Spleen (tissue), 11 donors: ENCODE measurements at regions not wholly inside any gene's neighbourhood (a gene's known extent, or its start where the extent isn't known, plus 50 kb on each side); places are given as distances from the start of the nearest gene placed in this dataset.

Experiments used
- DNase-seq: peaks from one replicate; pipeline ENCODE4 v3.0.0-alpha.2; 2020
- H3K27ac ChIP-seq, 8 donors: fragments of 200-600 bp; sonication (generic) in 7 of 8; 1 replicate in 4 of 8; 2 replicates in 4 of 8; pipeline versions ENCODE4 v1.5.0 to v1.8.0; 2016 to 2021; ENCODE audit warnings: inconsistent platforms in 4 of 8, mild to moderate bottlenecking in 4 of 8, moderate library complexity in 1 of 8
- H3K27me3 ChIP-seq, 7 donors: fragments of 200-600 bp; sonication (generic) in 6 of 7; replicated peaks in 1 of 7; 1 replicate in 4 of 7; 2 replicates in 3 of 7; pipeline versions ENCODE4 v1.5.0 to v1.8.0; 2016 to 2021; ENCODE audit warnings: inconsistent platforms in 3 of 7, mild to moderate bottlenecking in 1 of 7
- H3K36me3 ChIP-seq, 6 donors: fragments of 200-600 bp; sonication (generic) in 5 of 6; 1 replicate in 4 of 6; 2 replicates in 2 of 6; pipeline versions ENCODE4 v1.5.0 to v1.8.0; 2016 to 2021; ENCODE audit warnings: inconsistent platforms in 2 of 6
- H3K4me1 ChIP-seq, 6 donors: fragments of 200-600 bp; sonication (generic) in 5 of 6; 1 replicate in 3 of 6; 2 replicates in 3 of 6; pipeline versions ENCODE4 v1.5.0 to v1.8.0; 2016 to 2021; ENCODE audit warnings: inconsistent platforms in 3 of 6
- H3K4me3 ChIP-seq, 8 donors: fragments of 200-600 bp; sonication (generic) in 7 of 8; 1 replicate in 4 of 8; 2 replicates in 4 of 8; pipeline versions ENCODE4 v1.5.0 to v1.8.0; 2016 to 2021; ENCODE audit warnings: inconsistent platforms in 4 of 8, mild to moderate bottlenecking in 4 of 8, moderate library complexity in 2 of 8
- H3K9me3 ChIP-seq, 8 donors: fragments of 200-600 bp; sonication (generic) in 7 of 8; 1 replicate in 4 of 8; 2 replicates in 4 of 8; pipeline versions ENCODE4 v1.5.0 to v1.8.0; 2016 to 2021; ENCODE audit warnings: inconsistent platforms in 4 of 8
- CTCF ChIP-seq, 11 experiments: fragments of 200-600 bp in 7 of 11; fragments of 450-650 bp in 4 of 11; sonication (generic) in 4 of 11; IDR thresholded peaks in 8 of 11; conservative IDR thresholded peaks in 3 of 11; 1 replicate in 7 of 11; 2 replicates in 4 of 11; pipeline versions ENCODE4 v1.4.0 to v1.8.0; 2016 to 2021; ENCODE audit warnings: antibody characterized with exemption in 11 of 11, inconsistent platforms in 4 of 11, mild to moderate bottlenecking in 1 of 11
- POLR2A ChIP-seq, 3 donors: fragments of 450-650 bp; IDR thresholded peaks; one replicate each; pipeline ENCODE4 v1.5.1; 2017; ENCODE audit warnings: antibody characterized with exemption in 3 of 3, mild to moderate bottlenecking in 1 of 3
- POLR2AphosphoS5 ChIP-seq, 3 donors: sonication (generic); formaldehyde crosslinking; IDR thresholded peaks; one replicate each; pipeline ENCODE4 v1.5.1; 2017; ENCODE audit warnings: antibody characterized with exemption in 3 of 3
- WGBS, 5 donors: extraction: QIAGEN DNeasy Blood & Tissue Kit in 3 of 5; methylation state at CpG; one replicate each; pipeline versions ENCODE4 v1.1.5 to v1.1.7; 2013 to 2018; 5-methylcytosine and 5-hydroxymethylcytosine counted together
- intact Hi-C: fragments of 100-400 bp; cut with DNase I; formaldehyde crosslinking; loops from one replicate; pipeline ENCODE4 v1.15.0; 2023; ENCODE audit warnings: low total_unique reads
- donor health status: healthy with polysubstance abuse.
- donor health status: DM: no; HTN: no; CAD: no; lungs with moderate emphysema.
- donor health status: DM: no; HTN: no; CAD: no.
- donor health status: Bipolar disorder and iron deficiency.
- donor health status: healthy.
- donor health status: DM: no; HTN: no; CAD: no.
- donor health status: DM: yes; HTN: yes; CAD: no.

GRCh38 chr2:5254791-5255332, 437.3 kb upstream of the SOX11 start:
- DNase-seq = no peak
- Histone ChIP-seq H3K36me3 (no peaks in the 10 kb centered on the region), H3K9me3 (peaks cover 0 to 38% (median 15%) of the 10 kb centered on the region in 8 donors), H3K27ac (no peak overlapping the region), H3K4me1 (no peaks in the 10 kb centered on the region), H3K4me3 (no peak overlapping the region), H3K27me3 (no peaks in the 10 kb centered on the region)
- intact Hi-C loops = no loop called here
- 74 to 94% (median 85%) methylated on average over 8 of the region's 8 CpGs for WGBS, 5 donors
- no peak for TF ChIP-seq CTCF (IDR thresholded peaks at IDR 0.05 in 8 of 11, conservative IDR thresholded peaks at IDR 0.05 in 3 of 11)
- TF ChIP-seq POLR2AphosphoS5 (IDR thresholded peaks at IDR 0.05) = no peak
- no peak for TF ChIP-seq POLR2A (IDR thresholded peaks at IDR 0.05)

GRCh38 chr2:5263291-5263690, 428.9 kb upstream of the SOX11 start:
- intact Hi-C loops = no loop called here
- no peak overlapping the region for H3K4me3 ChIP-seq
- no peaks in the 10 kb centered on the region for H3K36me3 ChIP-seq
- TF ChIP-seq POLR2A (IDR thresholded peaks at IDR 0.05) (no peak), POLR2AphosphoS5 (IDR thresholded peaks at IDR 0.05) (no peak), CTCF (IDR thresholded peaks at IDR 0.05 in 8 of 11, conservative IDR thresholded peaks at IDR 0.05 in 3 of 11) (no peak)
- peaks cover 0 to 32% (median 10%) of the 10 kb centered on the region in 8 donors for H3K9me3 ChIP-seq
- 74 to 92% (median 81%) methylated on average over 1 of the region's 1 CpG for WGBS, 5 donors
- no peaks in the 10 kb centered on the region for H3K4me1 ChIP-seq
- no peak for DNase-seq
- no peaks in the 10 kb centered on the region for H3K27me3 ChIP-seq
- H3K27ac ChIP-seq = no peak overlapping the region

GRCh38 chr2:5264361-5264760, 427.8 kb upstream of the SOX11 start:
- Histone ChIP-seq H3K4me3 (no peak overlapping the region), H3K27ac (no peak overlapping the region), H3K27me3 (no peaks in the 10 kb centered on the region), H3K9me3 (peaks cover 0 to 27% (median 7%) of the 10 kb centered on the region in 8 donors), H3K4me1 (no peaks in the 10 kb centered on the region), H3K36me3 (no peaks in the 10 kb centered on the region)
- no peak for DNase-seq
- WGBS, 5 donors = 46 to 63% (median 51%) methylated on average over 3 of the region's 3 CpGs
- intact Hi-C loops = no loop called here
- no peak for TF ChIP-seq CTCF (IDR thresholded peaks at IDR 0.05 in 8 of 11, conservative IDR thresholded peaks at IDR 0.05 in 3 of 11)
- TF ChIP-seq POLR2A (IDR thresholded peaks at IDR 0.05) = no peak
- TF ChIP-seq POLR2AphosphoS5 (IDR thresholded peaks at IDR 0.05) = no peak

- Histone ChIP-seq H3K4me1 (no peaks in the 10 kb centered on the region), H3K27ac (no peak overlapping the region), H3K36me3 (no peaks in the 10 kb centered on the region), H3K27me3 (no peaks in the 10 kb centered on the region), H3K4me3 (no peak overlapping the region), H3K9me3 (peaks cover 0 to 14% (median 6%) of the 10 kb centered on the region in 8 donors)
- no peak for DNase-seq
- intact Hi-C loops = no loop called here
- WGBS, 5 donors = 76 to 92% (median 83%) methylated on average over 1 of the region's 1 CpG
- TF ChIP-seq POLR2AphosphoS5 (IDR thresholded peaks at IDR 0.05) = no peak
- TF ChIP-seq CTCF (IDR thresholded peaks at IDR 0.05 in 8 of 11, conservative IDR thresholded peaks at IDR 0.05 in 3 of 11) = no peak
- no peak for TF ChIP-seq POLR2A (IDR thresholded peaks at IDR 0.05)
Observed at GRCh38 chr2:5285061-5285460, 407.1 kb upstream of the SOX11 start.
